Body of pancreas (tissue), 4 donors: ENCODE measurements at regions not wholly inside any gene's neighbourhood (a gene's known extent, or its start where the extent isn't known, plus 50 kb on each side); places are given as distances from the start of the nearest gene placed in this dataset.

Experiments used
- POLR2A ChIP-seq, 3 donors: fragments of 450-650 bp; IDR thresholded peaks; one replicate each; pipeline ENCODE4 v1.6.1; 2016; ENCODE audit warnings: antibody characterized with exemption in 3 of 3, mild to moderate bottlenecking in 2 of 3
- TF ChIP-seq, protein P1 (sequence below), 7 experiments: fragments of 450-650 bp in 4 of 7; fragments of 200-600 bp in 3 of 7; sonication (generic) in 3 of 7; IDR thresholded peaks; one replicate each; pipeline ENCODE4 v1.5.1; 2016 to 2019; ENCODE audit warnings: antibody characterized with exemption in 7 of 7

DNA sequence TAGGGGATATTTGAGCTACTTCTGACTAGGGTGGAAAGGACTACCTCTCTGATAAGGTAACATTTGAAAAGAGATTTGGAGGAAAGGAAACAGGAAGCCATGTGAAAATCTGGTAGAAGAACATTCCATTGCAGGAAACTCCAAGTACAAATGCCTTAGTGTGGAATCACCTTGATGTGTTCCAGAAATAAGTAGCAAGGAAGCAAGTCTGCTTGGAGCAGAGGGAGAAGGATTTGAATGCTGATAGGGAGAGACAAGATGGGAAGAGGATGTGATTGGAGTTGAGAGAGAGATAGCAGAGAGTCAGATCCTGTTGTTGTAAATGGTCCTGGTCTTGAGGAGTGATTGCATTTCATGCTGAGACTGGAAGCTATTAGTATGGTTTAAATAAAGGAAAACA lies 335.1 kb upstream of the DCBLD2 start:
- TF ChIP-seq, protein P1, sequence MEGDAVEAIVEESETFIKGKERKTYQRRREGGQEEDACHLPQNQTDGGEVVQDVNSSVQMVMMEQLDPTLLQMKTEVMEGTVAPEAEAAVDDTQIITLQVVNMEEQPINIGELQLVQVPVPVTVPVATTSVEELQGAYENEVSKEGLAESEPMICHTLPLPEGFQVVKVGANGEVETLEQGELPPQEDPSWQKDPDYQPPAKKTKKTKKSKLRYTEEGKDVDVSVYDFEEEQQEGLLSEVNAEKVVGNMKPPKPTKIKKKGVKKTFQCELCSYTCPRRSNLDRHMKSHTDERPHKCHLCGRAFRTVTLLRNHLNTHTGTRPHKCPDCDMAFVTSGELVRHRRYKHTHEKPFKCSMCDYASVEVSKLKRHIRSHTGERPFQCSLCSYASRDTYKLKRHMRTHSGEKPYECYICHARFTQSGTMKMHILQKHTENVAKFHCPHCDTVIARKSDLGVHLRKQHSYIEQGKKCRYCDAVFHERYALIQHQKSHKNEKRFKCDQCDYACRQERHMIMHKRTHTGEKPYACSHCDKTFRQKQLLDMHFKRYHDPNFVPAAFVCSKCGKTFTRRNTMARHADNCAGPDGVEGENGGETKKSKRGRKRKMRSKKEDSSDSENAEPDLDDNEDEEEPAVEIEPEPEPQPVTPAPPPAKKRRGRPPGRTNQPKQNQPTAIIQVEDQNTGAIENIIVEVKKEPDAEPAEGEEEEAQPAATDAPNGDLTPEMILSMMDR (IDR thresholded peaks at IDR 0.05), result no peak
- no peak for TF ChIP-seq POLR2A (IDR thresholded peaks at IDR 0.05)
